Neural progenitor cell (in vitro differentiated cells): ENCODE measurements at regions not wholly inside any gene's neighbourhood (a gene's known extent, or its start where the extent isn't known, plus 50 kb on each side); places are given as distances from the start of the nearest gene placed in this dataset.

Experiments
- DNase-seq: peaks from one replicate; pipeline ENCODE4 v3.0.0-alpha.2; 2016; ENCODE audit warnings: low spot score
- H2AFZ ChIP-seq: fragments of 200-600 bp; sonication (generic); replicated peaks from 2 replicates; pipeline ENCODE4 v1.6.1; 2016; ENCODE audit warnings: antibody characterized with exemption
- H3F3A ChIP-seq: fragments of 200-600 bp; sonication (generic); 2 replicates; pipeline ENCODE4 v1.6.1; 2016; ENCODE audit warnings: antibody characterized with exemption, low read depth
- H3K27ac ChIP-seq: fragments of 200-600 bp; sonication (generic); 2 replicates; pipeline ENCODE4 v1.5.1; 2016; ENCODE audit warnings: mild to moderate bottlenecking
- H3K27me3 ChIP-seq: fragments of 200-600 bp; sonication (generic); 2 replicates; pipeline ENCODE4 v1.6.1; 2016; ENCODE audit warnings: mild to moderate bottlenecking, moderate library complexity
- H3K36me3 ChIP-seq: fragments of 200-600 bp; sonication (generic); 2 replicates; pipeline ENCODE4 v1.5.1; 2016
- H3K4me1 ChIP-seq: fragments of 200-600 bp; sonication (generic); 2 replicates; pipeline ENCODE4 v1.6.1; 2016; ENCODE audit warnings: mixed run types
- H3K4me2 ChIP-seq: fragments of 200-600 bp; sonication (generic); 2 replicates; pipeline ENCODE4 v1.6.1; 2016
- H3K4me3 ChIP-seq: fragments of 200-600 bp; sonication (generic); 2 replicates; pipeline ENCODE4 v1.5.1; 2016
- H3K79me2 ChIP-seq: fragments of 200-600 bp; sonication (generic); 2 replicates; pipeline ENCODE4 v1.6.1; 2016; ENCODE audit warnings: low read depth
- H3K9ac ChIP-seq: fragments of 200-600 bp; sonication (generic); 2 replicates; pipeline ENCODE4 v1.6.1; 2016
- H3K9me3 ChIP-seq: fragments of 200-600 bp; sonication (generic); 2 replicates; pipeline ENCODE4 v1.5.1; 2016; ENCODE audit warnings: low read depth
- H4K20me1 ChIP-seq: fragments of 200-600 bp; sonication (generic); 2 replicates; pipeline ENCODE4 v1.6.1; 2016; ENCODE audit warnings: low read depth
- H3K27ac Mint-ChIP-seq: 3 replicates; pipeline ENCODE4 v1.8.0; 2021; ENCODE audit warnings: mixed read lengths
- H3K27me3 Mint-ChIP-seq: 2 replicates; pipeline ENCODE4 v1.8.0; 2022; ENCODE audit warnings: low read depth, mild to moderate bottlenecking, inconsistent platforms, moderate library complexity, mixed read lengths; ENCODE audit not compliant: insufficient read depth
- H3K36me3 Mint-ChIP-seq: 3 replicates; pipeline ENCODE4 v1.8.0; 2021; ENCODE audit warnings: mixed read lengths
- H3K4me1 Mint-ChIP-seq: 3 replicates; pipeline ENCODE4 v1.8.0; 2021; ENCODE audit warnings: mixed read lengths
- H3K4me3 Mint-ChIP-seq: 3 replicates; pipeline ENCODE4 v1.8.0; 2021; ENCODE audit warnings: mild to moderate bottlenecking, moderate library complexity, mixed read lengths
- H3K9me3 Mint-ChIP-seq: 3 replicates; pipeline ENCODE4 v1.8.0; 2020; ENCODE audit warnings: mixed read lengths
- EZH2 ChIP-seq: fragments of 200-600 bp; sonication (generic); IDR thresholded peaks from 2 replicates; pipeline ENCODE4 v1.6.1; 2017; ENCODE audit warnings: antibody characterized with exemption, mild to moderate bottlenecking, moderate library complexity
- EZH2phosphoT487 ChIP-seq: fragments of 200-600 bp; sonication (generic); IDR thresholded peaks from 2 replicates; pipeline ENCODE4 v1.6.1; 2017; ENCODE audit warnings: antibody characterized with exemption
- TF ChIP-seq, protein P1 (sequence below): fragments of 200-600 bp; sonication (generic); IDR thresholded peaks from 2 replicates; pipeline ENCODE4 v1.5.1; 2017; ENCODE audit warnings: antibody characterized with exemption, mild to moderate bottlenecking

DNA sequence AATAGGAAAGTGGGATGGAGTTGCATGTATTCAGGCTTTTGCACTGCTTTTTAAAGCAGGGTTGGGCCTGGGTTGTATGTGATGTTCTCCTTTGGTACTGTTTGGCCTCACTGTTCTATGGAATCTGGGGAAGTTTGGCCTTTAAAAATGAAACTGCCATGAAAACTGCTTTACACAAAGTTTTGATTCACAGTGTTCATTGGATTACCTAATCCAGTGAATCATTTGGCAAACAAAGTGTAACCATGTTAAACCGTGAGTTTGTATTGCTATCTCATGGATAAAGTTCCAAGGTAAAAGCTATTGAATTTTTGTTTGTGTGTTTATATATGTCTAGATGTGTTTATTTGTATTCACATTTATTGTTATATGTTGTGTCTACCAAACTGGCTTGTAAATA is 1658.6 kb downstream of the OLFM4 start:
- Histone ChIP-seq H3K36me3 (no peaks in the 10 kb centered on the region), H3K4me1 (no peaks in the 10 kb centered on the region), H3K27ac (no peak overlapping the region), H3K9ac (no peak overlapping the region), H3F3A (no peaks in the 10 kb centered on the region), H3K79me2 (no peaks in the 10 kb centered on the region), H3K4me2 (no peak overlapping the region), H3K4me3 (no peak overlapping the region), H4K20me1 (no peaks in the 10 kb centered on the region), H3K9me3 (no peaks in the 10 kb centered on the region), H3K27me3 (no peaks in the 10 kb centered on the region), H2AFZ (no peak overlapping the region)
- Mint-ChIP-seq H3K27ac (no peak overlapping the region), H3K4me3 (no peak overlapping the region), H3K9me3 (no peaks in the 10 kb centered on the region), H3K27me3 (no peaks in the 10 kb centered on the region), H3K4me1 (no peaks in the 10 kb centered on the region), H3K36me3 (no peaks in the 10 kb centered on the region)
- DNase-seq = no peak
- TF ChIP-seq EZH2phosphoT487 (no peak), EZH2 (no peak)
- TF ChIP-seq, protein P1, sequence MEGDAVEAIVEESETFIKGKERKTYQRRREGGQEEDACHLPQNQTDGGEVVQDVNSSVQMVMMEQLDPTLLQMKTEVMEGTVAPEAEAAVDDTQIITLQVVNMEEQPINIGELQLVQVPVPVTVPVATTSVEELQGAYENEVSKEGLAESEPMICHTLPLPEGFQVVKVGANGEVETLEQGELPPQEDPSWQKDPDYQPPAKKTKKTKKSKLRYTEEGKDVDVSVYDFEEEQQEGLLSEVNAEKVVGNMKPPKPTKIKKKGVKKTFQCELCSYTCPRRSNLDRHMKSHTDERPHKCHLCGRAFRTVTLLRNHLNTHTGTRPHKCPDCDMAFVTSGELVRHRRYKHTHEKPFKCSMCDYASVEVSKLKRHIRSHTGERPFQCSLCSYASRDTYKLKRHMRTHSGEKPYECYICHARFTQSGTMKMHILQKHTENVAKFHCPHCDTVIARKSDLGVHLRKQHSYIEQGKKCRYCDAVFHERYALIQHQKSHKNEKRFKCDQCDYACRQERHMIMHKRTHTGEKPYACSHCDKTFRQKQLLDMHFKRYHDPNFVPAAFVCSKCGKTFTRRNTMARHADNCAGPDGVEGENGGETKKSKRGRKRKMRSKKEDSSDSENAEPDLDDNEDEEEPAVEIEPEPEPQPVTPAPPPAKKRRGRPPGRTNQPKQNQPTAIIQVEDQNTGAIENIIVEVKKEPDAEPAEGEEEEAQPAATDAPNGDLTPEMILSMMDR = no peak

DNA sequence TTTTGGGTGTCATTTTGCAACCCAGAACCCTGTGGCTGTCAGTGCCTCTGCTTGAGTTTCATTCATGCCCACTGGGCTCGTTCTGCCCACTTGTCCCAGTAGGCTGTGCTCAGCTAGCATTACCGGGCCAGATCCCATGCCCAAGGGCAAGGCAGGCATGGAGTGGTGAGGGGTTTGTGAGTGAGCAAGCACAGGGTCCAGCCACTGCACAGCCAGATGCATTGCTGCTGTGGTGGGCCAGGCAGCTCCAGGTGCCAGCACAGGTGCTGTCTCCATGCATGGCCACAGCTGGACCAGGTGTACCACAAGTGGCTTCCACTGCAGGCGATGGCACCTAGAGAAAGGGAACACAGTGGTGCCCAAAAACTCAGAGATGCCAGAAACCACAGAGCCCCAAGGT is 1671.2 kb downstream of the OLFM4 start:
- Mint-ChIP-seq H3K9me3 (peaks cover 7% of the 10 kb centered on the region), H3K27ac (no peak overlapping the region), H3K4me3 (no peak overlapping the region), H3K36me3 (no peaks in the 10 kb centered on the region), H3K4me1 (no peaks in the 10 kb centered on the region), H3K27me3 (peaks cover 7% of the 10 kb centered on the region)
- Histone ChIP-seq H3K9me3 (no peaks in the 10 kb centered on the region), H3F3A (no peaks in the 10 kb centered on the region), H3K27ac (no peak overlapping the region), H3K27me3 (no peaks in the 10 kb centered on the region), H3K9ac (no peak overlapping the region), H4K20me1 (no peaks in the 10 kb centered on the region), H3K4me2 (no peak overlapping the region), H3K36me3 (no peaks in the 10 kb centered on the region), H3K4me1 (no peaks in the 10 kb centered on the region), H3K4me3 (no peak overlapping the region), H3K79me2 (no peaks in the 10 kb centered on the region), H2AFZ (no peak overlapping the region)
- TF ChIP-seq EZH2phosphoT487 (no peak), EZH2 (no peak)
- TF ChIP-seq, protein P1 = no peak
- no peak for DNase-seq

DNA sequence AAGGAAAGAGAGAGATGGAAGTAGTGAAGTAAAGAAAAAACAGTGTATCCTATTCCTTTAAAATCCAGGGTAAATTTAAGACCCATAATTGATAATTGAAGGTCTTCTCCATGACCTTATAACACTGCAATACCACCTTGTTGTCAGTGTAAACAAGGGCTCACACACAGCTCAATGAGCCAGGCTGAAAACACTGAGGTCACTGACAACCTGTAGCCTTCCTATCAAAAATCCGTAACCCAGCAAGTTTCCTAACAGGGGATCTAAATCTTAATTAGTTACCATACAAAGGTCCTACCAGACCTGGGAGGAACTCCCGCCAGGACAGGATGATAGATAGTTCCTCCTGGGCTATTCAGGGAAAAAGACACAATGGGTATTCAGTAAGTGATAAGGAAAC is 1677.1 kb downstream of the OLFM4 start:
- no peak overlapping the region for H3K4me3 ChIP-seq
- no peak overlapping the region for H3K4me3 Mint-ChIP-seq
- H3K4me1 Mint-ChIP-seq = no peaks in the 10 kb centered on the region
- TF ChIP-seq EZH2phosphoT487 (no peak), EZH2 (no peak)
- TF ChIP-seq, protein P1 = no peak
- H3K79me2 ChIP-seq = no peaks in the 10 kb centered on the region
- H3K9me3 Mint-ChIP-seq = peaks cover 2% of the 10 kb centered on the region
- H3K27me3 ChIP-seq = no peaks in the 10 kb centered on the region
- no peak overlapping the region for H3K27ac Mint-ChIP-seq
- H3K27ac ChIP-seq = peak overlapping the region; percentile 1
- no peaks in the 10 kb centered on the region for H3K36me3 Mint-ChIP-seq
- H4K20me1 ChIP-seq = no peaks in the 10 kb centered on the region
- no peak overlapping the region for H3K9ac ChIP-seq
- H3K4me1 ChIP-seq = peaks cover 8% of the 10 kb centered on the region
- no peak overlapping the region for H2AFZ ChIP-seq
- no peaks in the 10 kb centered on the region for H3K9me3 ChIP-seq
- H3K36me3 ChIP-seq = no peaks in the 10 kb centered on the region
- DNase-seq = peak; percentile 43
- peaks cover 5% of the 10 kb centered on the region for H3F3A ChIP-seq
- H3K4me2 ChIP-seq = no peak overlapping the region
- peaks cover 3% of the 10 kb centered on the region for H3K27me3 Mint-ChIP-seq
